Left ventricle myocardium inferior (tissue), 1 donor: ENCODE measurements at regions not wholly inside any gene's neighbourhood (a gene's known extent, or its start where the extent isn't known, plus 50 kb on each side); places are given as distances from the start of the nearest gene placed in this dataset.

ENCODE experiments used
- DNase-seq: peaks from one replicate; pipeline ENCODE4 v3.0.0-alpha.2; 2020
- H3K27ac ChIP-seq: fragments of 200-600 bp; replicated peaks from 2 replicates; pipeline ENCODE4 v1.8.0; 2021
- H3K27me3 ChIP-seq: fragments of 200-600 bp; 2 replicates; pipeline ENCODE4 v1.8.0; 2021; ENCODE audit warnings: low read depth
- H3K36me3 ChIP-seq: fragments of 200-600 bp; 2 replicates; pipeline ENCODE4 v1.8.0; 2021
- H3K4me1 ChIP-seq: fragments of 200-600 bp; 2 replicates; pipeline ENCODE4 v1.8.0; 2021
- H3K4me3 ChIP-seq: fragments of 200-600 bp; 2 replicates; pipeline ENCODE4 v1.8.0; 2021; ENCODE audit warnings: mild to moderate bottlenecking, moderate library complexity
- H3K9me3 ChIP-seq: fragments of 200-600 bp; replicated peaks from 2 replicates; pipeline ENCODE4 v1.8.0; 2021
- CTCF ChIP-seq: fragments of 200-600 bp; IDR thresholded peaks from 2 replicates; pipeline ENCODE4 v1.8.0; 2021; ENCODE audit warnings: antibody characterized with exemption, mild to moderate bottlenecking, borderline replicate concordance
- intact Hi-C: fragments of 100-400 bp; cut with micrococcal nuclease; formaldehyde crosslinking; loops from one replicate; pipeline ENCODE4 v1.11.0; 2022
- donor health status: DM: no; HTN: yes; CAD: no; lungs with severe emphysema.

GRCh38 chr18:78773819-78774218 lies 205.8 kb upstream of the SALL3 start:
- no peak overlapping the region for H3K27ac ChIP-seq
- peaks cover 52% of the 10 kb centered on the region for H3K27me3 ChIP-seq
- no peak overlapping the region for H3K4me3 ChIP-seq
- no peak for DNase-seq
- intact Hi-C loops, result no loop called here
- H3K9me3 ChIP-seq, result no peaks in the 10 kb centered on the region
- H3K4me1 ChIP-seq, result no peaks in the 10 kb centered on the region
- no peaks in the 10 kb centered on the region for H3K36me3 ChIP-seq
- TF ChIP-seq CTCF, result no peak

GRCh38 chr18:78774741-78775141 lies 204.9 kb upstream of the SALL3 start:
- no peaks in the 10 kb centered on the region for H3K36me3 ChIP-seq
- H3K9me3 ChIP-seq, result no peaks in the 10 kb centered on the region
- no peak for DNase-seq
- no peak for TF ChIP-seq CTCF
- H3K27me3 ChIP-seq, result peaks cover 42% of the 10 kb centered on the region
- no peak overlapping the region for H3K27ac ChIP-seq
- no peaks in the 10 kb centered on the region for H3K4me1 ChIP-seq
- no peak overlapping the region for H3K4me3 ChIP-seq
- intact Hi-C loops, result no loop called here

- no peaks in the 10 kb centered on the region for H3K4me1 ChIP-seq
- no peak overlapping the region for H3K27ac ChIP-seq
- intact Hi-C loops, result no loop called here
- DNase-seq, result no peak
- TF ChIP-seq CTCF, result no peak
- no peak overlapping the region for H3K4me3 ChIP-seq
- H3K9me3 ChIP-seq, result no peaks in the 10 kb centered on the region
- H3K36me3 ChIP-seq, result no peaks in the 10 kb centered on the region
- peaks cover 28% of the 10 kb centered on the region for H3K27me3 ChIP-seq
These were observed 203.5 kb upstream of the SALL3 start for GRCh38 chr18:78776151-78776550.

GRCh38 chr18:78776706-78777285 lies 202.8 kb upstream of the SALL3 start:
- no peak for DNase-seq
- H3K27ac ChIP-seq, result no peak overlapping the region
- peaks cover 22% of the 10 kb centered on the region for H3K27me3 ChIP-seq
- H3K4me3 ChIP-seq, result no peak overlapping the region
- H3K36me3 ChIP-seq, result no peaks in the 10 kb centered on the region
- no peaks in the 10 kb centered on the region for H3K4me1 ChIP-seq
- no peak for TF ChIP-seq CTCF
- no peaks in the 10 kb centered on the region for H3K9me3 ChIP-seq
- intact Hi-C loops, result no loop called here

GRCh38 chr18:78777992-78778391 lies 201.6 kb upstream of the SALL3 start:
- H3K9me3 ChIP-seq, result no peaks in the 10 kb centered on the region
- TF ChIP-seq CTCF, result no peak
- intact Hi-C loops, result no loop called here
- H3K4me3 ChIP-seq, result no peak overlapping the region
- no peak overlapping the region for H3K27ac ChIP-seq
- H3K27me3 ChIP-seq, result peaks cover 10% of the 10 kb centered on the region
- H3K36me3 ChIP-seq, result no peaks in the 10 kb centered on the region
- H3K4me1 ChIP-seq, result no peaks in the 10 kb centered on the region
- DNase-seq, result no peak
